ENCODE measurements at regions not wholly inside any gene's neighbourhood (a gene's known extent, or its start where the extent isn't known, plus 50 kb on each side); places are given as distances from the start of the nearest gene placed in this dataset.
"Not testable (repeated sequence)": the region's sequence is repeated elsewhere in the genome, so short reads cannot be mapped to it uniquely, and the experiment has no call there.

DNA sequence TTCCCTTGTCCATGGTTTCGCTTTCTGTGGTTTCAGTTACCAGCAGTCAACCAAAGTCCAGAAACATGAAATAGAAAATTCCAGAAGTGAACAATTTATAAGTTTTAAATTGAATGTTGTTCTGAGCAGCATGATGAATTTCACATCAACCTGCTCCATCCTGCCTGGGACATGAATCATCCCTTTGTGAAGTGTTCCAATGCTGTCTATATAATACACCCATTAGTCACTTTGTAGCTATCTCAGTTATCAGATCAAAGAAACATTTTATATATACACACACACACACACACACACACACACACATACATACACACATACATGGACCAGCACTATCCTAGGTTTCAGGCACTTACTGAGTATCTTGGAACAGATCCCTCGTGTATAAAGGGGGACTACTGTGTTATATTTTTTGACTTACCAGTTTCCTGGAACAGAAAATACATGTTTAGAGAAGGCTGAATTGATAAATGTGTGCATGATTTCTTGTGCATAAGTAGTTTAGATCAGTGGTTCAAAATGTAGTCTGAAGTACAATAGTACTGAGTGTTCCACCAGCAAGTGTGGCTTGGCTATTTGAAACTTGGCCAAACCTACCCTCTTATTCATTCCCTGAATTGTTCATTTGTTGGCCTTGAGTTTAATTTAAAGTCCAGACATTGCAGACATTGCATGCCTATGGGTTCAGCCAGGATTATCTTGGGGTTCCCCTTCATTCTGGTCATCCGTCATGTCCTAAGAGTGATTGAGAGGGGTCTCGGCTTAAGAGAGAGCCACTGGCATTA, 510.0 kb downstream of the GADD45G start:
- no peak for DNase-seq

DNA sequence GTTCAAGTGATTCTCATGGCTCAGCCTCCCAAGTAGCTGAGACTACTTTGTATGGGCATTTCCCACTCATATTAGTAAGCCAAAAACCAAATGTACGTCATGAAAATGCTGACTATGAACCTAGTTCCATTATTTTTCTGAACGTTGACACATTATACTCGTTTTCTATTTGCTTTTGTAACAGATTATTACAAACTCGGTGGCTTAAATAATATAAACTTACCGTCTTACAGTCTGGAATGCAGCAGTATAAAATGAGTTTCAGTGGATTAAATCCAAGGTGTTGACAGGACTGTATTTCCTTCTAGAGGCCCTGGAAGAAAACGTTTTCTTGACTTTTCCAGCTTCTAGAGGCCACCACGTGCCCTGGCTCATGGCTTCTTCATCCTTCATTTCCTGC, 517.0 kb downstream of the GADD45G start:
- DNase-seq, result no peak

- no peak for DNase-seq
These were observed 517.7 kb downstream of the DIRAS2 start for GRCh38 chr9:90124961-90125360.

- no peak for DNase-seq
These were observed 514.7 kb downstream of the DIRAS2 start for GRCh38 chr9:90127923-90128322.

- no peak for DNase-seq
These were observed 513.9 kb downstream of the DIRAS2 start for GRCh38 chr9:90128587-90129190.

DNA sequence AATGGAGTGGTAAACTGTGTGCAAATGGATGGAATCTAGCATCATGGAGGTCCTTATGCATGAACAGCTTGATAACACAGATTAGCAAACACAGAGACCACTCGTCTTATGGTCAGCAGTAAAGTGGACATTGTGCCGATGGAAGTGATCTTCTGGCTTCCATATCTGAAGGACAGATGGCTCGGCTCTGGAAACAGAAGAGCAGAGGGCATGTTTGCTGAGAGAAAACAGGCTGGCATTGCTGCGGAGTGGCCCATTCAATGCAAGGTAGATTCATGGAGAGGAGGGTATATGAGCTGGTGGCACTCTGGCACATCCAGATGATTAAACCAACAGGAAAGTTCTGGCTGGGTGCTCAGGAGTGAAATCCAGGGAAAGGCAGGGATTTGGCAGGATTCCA, 513.2 kb downstream of the DIRAS2 start:
- DNase-seq, result no peak

- DNase-seq, result no peak
These were observed 511.1 kb downstream of the DIRAS2 start for GRCh38 chr9:90131568-90131967.

DNA sequence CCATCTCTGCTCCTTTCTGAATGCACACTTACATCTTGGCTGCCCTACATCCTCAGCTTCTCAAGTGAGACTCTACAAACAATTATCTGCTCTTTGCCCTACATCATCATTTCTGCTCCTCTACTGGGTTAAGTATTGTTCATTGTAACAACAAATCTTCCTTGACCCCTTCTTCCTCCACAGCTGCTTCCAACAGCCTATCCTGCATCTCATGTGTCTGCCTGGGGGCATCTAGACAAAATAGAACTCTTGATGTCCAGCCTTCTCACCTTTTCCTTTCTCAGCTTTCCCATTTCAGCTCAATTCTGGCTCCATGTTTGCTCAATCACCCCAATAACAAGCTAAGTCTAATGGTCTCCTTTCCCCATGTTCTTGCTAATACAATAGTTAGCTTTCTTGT, 509.8 kb downstream of the DIRAS2 start:
- DNase-seq, result no peak

GRCh38 chr9:90137801-90138200, 504.8 kb downstream of the DIRAS2 start:
- no peak for DNase-seq

DNA sequence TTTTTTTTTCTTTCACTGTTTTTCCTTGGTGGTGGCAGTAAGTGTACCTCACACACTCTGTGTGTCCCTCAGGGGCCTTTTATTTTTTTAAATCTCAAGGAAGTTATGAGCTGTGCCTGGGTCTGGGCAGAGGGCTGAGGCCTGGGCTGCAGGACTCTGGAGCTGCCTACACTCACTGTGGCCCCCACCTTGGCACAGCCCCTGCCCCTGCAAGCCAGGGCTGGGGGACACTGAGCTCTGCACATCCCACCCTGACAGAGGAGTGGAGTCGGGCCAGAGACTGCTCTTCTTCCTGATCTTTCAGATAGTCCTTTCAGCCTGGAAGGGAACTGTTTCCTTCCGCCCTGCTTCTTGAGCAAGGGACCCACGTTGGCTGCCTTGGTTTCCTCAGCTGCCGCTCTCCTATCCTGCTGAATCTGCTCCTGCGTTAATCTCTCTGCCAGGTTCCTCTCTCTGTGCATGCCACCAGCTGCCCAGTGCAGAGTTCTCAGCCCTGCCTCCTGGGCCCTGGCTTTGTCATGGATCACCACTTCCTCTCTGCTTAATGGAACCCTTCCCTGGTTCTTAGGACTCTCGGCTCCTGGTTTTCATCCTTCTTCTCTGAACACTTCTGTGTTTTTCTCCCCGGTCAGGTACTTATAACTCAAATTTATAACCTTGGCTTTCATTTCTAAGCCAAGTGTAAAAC, 502.3 kb downstream of the DIRAS2 start:
- no peak for DNase-seq

GRCh38 chr9:90141723-90142122, 500.9 kb downstream of the DIRAS2 start:
- no peak for DNase-seq

GRCh38 chr9:90142580-90142979, 500.0 kb downstream of the DIRAS2 start:
- peak; percentile 51 for DNase-seq

GRCh38 chr9:90147426-90147825, 495.2 kb downstream of the DIRAS2 start:
- DNase-seq, result no peak

DNA sequence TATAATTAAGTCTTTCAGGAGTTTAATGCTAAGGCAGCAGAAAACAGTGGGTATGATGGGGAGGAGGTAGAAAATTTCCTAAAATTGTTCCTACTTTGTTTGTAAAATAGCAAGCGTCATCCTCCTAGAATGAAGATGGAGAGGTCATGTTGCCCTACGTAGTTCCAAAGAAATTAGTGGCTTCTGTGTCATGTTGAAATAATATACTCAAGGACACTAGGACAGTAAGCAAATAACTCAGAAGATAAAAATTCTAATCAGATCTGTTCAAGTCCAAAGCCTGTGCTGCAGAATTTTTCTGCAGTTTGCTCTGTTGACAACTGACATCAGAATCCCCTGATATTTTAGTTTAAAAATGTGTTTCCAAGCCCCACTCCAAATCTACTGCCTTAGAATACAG, 486.3 kb downstream of the DIRAS2 start:
- no peak for DNase-seq

- DNase-seq, result no peak
These were observed 480.3 kb downstream of the DIRAS2 start for GRCh38 chr9:90162326-90162725.

GRCh38 chr9:90162819-90163218, 479.8 kb downstream of the DIRAS2 start:
- no peak for DNase-seq

DNA sequence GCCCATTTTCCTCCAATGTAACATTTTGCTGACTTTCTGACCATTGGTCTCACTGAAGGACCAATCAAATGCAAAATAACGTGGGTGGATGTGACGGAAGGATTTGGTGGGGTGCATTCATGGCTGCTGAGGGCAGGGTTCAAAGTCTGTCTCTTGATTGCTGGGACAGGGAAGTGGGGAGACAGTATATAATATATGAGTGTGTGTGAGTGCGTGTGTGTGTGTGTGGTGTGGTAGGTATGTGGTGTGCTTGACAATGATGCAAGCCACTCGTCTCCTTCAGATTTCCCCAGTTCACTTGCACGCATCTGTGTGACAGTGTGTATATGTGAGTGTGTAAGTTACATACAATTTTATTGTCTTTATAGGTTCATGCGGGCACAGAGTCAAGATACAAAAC, 477.3 kb downstream of the DIRAS2 start:
- no peak for DNase-seq

GRCh38 chr9:90166374-90166773, 476.2 kb downstream of the DIRAS2 start:
- not testable (repeated sequence) for DNase-seq

GRCh38 chr9:90167914-90168313, 474.7 kb downstream of the DIRAS2 start:
- DNase-seq, result no peak

DNA sequence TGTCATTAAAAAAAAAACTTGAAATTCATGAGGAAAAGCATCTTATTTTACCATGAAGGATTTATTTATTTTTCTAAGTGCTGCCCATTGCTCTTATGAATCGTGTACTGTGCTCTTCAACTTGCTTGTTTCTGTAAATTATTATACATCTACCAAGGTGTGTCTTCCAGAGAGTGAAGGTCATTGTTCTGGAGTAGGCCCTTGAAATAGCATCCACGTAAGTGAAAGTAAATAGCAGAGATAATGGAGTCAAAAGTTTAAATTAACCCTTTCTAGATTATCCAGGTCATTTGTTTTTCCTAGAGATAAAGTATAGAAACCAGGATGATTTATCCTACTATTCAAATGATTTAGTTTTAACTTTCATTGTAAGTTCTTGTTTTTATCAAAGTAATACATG, 473.1 kb downstream of the DIRAS2 start:
- no peak for DNase-seq

DNA sequence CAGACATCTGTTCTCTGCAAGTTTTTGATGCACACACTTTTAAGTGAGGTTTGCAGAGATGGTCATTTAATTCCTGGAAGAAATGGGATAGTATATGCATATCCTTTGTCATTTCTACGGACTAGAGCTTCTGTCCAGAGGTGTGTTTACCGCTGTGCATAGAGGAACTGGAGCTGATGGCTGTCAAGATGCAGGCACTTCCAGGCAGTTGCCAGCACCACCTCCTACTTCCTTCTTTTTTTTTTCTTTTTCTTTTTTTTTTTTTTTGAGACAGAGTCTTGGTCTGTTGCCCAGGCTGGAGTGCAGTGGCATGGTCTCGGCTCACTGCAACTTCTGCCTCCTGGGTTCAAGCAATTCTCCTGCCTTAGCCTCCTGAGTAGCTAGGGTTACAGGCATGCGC, 468.7 kb downstream of the DIRAS2 start:
- not testable (repeated sequence) for DNase-seq

- DNase-seq, result not testable (repeated sequence)
These were observed 468.3 kb downstream of the DIRAS2 start for GRCh38 chr9:90174346-90174745.

DNA sequence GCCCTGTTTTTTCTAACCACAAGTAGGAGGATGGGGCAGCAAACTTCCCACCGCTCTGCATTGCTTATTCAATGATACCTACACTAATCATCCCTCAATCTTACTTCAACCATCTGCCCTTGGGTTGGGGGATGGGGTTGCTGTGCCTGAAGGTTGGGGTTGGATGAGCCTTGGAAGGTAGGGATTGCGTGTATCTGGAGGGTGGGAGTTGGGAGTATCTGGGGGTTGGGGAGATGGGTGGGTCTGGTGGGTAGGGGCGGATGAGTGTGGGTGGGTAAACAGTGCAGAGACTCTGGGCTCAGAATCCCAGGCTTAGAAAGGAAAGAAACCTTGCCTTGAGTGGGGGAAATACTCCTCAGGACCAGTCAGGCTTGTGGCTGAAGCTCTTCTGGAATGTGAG, 467.4 kb downstream of the DIRAS2 start:
- no peak for DNase-seq

DNA sequence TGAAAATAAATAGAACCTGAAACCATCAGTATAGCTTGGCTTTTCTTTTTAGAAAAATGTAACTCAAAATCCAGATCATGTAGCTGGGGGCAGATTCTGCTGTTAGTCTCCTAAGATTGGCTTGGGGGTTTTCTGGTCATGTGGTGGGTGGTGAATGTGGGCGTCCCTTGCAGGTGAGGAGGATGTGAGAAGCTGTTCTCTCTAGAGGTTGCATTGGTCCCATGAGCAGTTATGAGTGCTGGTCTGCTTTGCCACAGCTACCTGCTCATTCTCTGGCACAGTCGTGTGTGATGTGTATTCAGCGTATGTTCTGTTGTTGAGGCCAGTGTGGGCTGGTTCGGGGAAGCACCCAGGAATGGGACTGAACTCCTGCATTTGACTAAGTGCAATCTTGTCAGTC, 466.8 kb downstream of the DIRAS2 start:
- no peak for DNase-seq
